T-helper 1 cell (primary cell): ENCODE measurements at regions not wholly inside any gene's neighbourhood (a gene's known extent, or its start where the extent isn't known, plus 50 kb on each side); places are given as distances from the start of the nearest gene placed in this dataset.
"Not testable (repeated sequence)": the region's sequence is repeated elsewhere in the genome, so short reads cannot be mapped to it uniquely, and the experiment has no call there.

Experiments used
- DNase-seq, 5 donors: peaks; one replicate each; pipeline ENCODE4 v3.0.0-alpha.2; 2012 to 2020

DNA sequence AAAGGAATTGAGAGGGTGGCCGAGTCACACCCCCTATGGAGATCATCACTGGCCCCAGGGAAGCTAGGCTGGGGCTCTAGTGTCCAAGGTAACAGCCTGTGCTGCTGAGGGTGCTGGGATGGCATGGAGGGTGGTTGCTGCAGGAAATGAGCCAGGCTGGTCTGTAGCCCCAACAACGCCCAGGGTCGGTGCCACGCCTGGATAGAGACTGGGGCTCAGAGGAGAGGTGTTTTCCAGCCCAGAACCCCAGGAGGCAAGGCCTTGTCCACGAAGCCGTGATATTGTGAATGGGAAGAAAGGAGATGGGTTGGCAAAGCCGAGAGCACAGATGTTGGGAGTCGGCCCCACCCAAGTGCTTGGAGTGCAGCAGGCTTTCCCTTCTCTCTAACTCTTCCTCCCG, 68.9 kb upstream of the ACTRT2 start:
- DNase-seq = no peak

DNA sequence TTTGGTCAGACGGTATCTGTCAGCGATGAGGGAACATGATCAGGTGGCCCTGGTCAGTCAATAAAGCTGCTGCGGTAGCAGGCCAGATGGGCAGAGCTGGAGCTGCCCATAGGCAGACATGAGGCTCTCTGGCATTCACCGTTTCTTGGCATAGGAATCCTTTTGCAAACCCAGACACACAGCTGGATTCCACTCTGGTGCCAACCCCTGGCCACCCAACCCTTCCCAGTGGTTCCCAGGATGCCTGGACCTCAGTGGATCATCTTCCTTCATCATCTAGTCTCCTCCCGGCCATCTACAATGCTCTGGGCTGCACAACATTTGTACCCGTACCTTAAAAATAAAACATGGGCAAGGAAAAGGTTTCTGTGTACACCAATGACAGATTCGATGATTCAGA, 68.3 kb upstream of the ACTRT2 start:
- no peak for DNase-seq

DNA sequence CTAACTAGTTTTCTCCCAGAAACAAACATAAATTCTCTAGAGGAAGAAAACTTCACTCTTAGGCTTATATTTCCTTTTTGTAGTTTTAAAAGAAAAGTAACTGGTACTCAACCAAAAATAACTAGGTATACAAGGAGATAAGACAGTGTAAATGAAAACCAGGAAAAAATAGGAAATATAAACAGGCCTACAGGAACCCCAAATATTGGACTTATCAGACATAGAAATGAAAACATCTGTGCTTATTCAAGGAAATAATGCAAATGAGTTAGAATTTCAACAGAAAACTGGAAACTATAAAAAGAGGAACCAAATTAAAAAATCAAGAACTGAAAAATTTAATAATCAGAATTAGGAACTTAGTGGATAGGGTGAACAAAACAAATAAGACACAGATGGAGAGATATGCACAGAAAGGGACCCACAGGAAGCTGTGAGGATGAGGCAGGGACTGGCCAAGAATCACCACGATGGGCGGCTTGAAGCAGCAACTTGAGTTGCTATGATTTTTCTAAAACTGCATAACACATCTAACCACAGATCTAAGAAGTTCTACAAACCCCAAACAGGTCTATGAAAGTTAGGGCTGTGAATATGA, 67.5 kb upstream of the ACTRT2 start:
- DNase-seq = no peak

DNA sequence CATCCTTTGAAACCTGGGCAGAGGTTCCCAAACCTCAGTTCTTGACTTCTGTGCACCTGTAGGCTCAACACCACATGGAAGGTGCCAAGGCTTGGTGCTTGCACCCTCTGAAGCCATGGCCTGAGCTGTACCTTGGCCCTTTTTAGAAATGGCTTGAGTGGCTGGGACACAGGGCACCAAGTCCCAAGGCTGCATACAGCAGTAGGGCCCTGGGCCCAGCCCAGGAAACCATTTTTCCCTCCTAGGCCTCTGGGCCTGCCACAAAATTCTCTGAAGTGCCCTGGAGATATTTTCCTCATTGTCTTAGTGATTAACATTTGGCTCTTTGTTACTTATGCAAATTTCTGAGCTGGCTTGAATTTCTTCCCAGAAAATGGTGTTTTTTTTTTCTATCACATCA, 65.6 kb upstream of the ACTRT2 start:
- DNase-seq = no peak

DNA sequence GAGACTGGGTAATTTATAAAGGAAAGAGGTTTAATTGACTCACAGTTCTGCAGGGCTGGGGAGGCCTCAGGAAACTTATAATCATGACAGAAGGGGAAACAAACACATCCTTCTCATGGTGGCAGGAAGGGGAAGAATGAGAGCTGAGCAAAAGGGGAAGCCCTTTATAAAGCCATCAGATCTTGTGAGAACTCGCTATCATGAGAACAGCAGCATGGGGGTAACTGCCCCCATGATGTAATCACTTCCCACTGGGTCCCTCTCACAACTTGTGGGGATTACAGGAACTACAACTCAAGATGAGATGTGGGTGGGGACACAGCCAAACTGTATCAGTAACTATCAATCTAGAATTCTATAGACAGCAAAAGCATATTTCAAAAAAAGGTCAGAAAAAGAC, 64.7 kb upstream of the ACTRT2 start:
- no peak for DNase-seq

DNA sequence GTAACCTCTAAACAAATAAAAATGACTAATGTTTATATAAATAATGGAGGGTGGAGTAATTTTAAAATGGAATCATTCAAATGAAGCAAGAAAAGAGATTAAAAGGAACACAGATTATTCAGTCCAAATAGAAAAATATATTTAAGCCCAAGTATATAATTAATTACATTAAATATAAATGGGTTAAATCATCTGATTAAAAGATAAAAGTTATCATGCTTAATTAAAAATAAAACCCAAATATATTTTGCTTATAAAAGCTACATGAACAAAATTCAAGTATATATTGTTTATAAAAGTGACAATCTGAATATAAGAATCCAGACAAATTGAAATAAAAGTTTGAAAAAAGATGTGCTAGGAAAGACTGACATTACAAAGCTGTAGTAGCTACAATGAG, 63.9 kb upstream of the ACTRT2 start:
- DNase-seq = no peak

DNA sequence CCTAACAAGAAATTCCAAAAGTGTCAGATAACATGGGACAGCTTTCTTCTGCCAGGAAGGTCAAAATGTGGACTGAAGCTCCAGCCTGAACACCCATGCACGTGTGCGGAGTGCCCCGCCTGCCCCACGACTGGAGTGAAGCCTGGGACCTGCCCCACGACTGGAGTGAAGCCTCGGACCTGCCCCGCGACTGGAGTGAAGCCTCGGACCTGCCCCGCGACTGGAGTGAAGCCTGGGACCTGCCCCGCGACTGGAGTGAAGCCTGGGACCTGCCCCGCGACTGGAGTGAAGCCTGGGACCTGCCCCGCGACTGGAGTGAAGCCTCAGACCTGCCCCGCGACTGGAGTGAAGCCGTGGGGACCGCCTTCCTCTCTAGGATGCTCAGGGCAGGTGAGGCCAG, 61.4 kb upstream of the ACTRT2 start:
- not testable (repeated sequence) for DNase-seq

DNA sequence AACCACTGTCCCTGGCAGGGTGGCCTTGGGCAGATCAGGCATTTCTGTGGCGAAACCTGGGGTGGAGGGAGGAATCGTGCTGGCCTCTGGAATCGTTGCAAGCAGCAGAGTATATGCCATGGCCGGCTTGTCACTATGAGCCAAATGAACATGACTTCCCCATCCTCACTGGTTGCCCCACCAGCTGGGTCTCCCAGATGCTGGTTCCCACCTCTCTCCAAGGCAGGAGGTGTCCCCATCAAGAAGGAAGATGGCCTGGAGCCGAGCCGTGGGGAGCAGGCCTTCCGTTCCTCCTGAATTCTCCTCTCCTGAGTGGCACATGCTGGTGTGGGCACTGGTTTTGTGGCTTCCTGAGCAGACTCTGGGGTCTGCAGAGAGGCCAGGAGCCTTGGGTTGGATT, 60.2 kb upstream of the ACTRT2 start:
- no peak for DNase-seq

DNA sequence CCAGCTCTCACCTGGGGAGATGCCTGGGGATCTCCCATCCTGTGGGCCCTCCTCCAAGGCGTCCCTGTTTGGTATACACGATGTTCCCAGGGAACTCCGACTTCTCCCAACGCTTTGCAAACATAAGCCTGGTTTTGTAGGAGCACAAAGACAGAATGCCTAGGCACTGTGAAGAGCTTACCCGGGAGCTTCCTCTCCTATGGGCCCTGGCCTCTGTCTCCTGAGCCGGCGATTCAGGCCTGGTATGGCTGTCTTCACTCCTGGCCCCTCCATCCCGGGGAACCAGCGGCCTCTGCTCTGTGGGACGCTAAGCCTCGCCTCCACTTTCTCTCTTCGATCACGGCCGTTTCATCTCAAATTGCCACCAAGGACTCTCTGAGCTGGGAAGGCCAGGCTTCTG, 59.6 kb upstream of the ACTRT2 start:
- no peak for DNase-seq

DNA sequence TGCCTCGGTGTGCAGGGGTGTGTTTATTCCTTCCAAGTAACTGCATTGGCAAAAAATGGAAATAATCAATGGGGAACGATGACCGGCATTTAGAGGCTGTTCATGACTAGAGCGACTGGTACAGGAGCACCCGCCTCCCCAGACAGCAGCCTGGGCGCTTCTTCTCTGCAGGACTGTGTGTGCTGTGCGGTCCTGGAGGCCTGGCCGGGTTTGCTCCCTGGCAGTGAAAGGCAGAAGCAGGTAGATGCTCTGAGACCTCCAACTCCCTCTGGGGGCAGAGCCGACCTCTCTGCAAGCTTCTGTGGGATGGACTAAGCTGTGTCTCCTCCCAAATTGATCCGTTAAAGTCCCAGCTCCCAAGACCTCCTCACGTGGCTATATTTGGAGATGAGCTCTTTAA, 59.2 kb upstream of the ACTRT2 start:
- no peak for DNase-seq

DNA sequence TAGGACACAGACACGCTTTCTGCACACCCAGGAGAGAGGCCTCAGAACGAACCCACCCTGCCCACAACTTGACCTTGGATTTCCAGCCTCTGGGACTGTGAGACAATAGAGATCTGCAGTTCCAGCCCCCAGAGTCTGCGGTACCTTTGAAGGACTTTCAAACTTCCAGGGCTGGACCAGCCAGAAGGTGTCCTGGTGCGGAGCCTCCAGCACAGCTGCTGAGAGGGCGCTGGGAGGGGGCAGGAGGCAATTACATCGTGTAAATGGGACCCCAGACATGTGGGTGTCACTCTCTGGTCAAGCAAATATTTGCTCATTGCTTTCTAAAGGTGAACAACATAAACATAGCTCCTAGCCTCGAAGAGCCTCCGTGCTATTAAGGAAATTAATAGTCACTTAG, 58.7 kb upstream of the ACTRT2 start:
- DNase-seq = no peak

DNA sequence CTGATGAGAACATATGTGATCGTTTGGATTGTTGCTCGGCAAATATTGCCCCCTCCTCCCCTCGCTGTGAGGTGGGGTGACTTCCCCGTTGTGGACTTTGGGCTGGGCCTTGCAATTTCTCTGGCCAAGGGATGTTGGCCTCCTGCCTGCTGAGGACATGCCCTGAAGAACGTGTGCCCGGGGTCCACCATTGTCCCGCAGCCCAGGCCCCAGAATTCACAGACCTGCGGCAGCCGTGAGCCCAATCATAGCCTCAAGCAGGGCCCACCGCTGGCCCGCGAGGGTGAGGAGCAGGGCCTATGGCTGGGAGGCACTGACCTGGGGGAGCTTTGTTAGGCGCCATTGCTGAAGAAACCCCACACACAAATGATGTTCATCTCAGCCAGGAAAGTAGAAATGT, 58.3 kb upstream of the ACTRT2 start:
- DNase-seq = no peak

DNA sequence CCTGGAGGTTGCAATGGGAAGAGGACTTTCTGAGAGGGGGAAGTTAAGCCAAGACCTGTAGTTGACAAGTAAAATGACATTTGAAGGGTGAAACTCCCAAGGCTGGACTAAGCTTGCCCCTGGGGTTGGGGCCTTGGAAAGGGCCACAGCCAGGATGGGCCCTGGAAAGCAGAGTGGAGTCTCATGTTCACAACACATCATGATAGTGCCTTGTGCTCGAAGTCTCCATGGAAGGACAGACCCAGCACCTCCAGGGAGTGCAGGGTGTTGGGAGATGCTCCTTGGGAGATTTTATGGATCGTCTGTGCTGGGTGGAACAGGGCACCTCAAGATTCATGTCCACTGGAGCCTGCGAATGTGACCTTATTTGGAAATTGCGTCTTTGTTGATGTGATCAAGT, 55.6 kb upstream of the ACTRT2 start:
- no peak for DNase-seq

DNA sequence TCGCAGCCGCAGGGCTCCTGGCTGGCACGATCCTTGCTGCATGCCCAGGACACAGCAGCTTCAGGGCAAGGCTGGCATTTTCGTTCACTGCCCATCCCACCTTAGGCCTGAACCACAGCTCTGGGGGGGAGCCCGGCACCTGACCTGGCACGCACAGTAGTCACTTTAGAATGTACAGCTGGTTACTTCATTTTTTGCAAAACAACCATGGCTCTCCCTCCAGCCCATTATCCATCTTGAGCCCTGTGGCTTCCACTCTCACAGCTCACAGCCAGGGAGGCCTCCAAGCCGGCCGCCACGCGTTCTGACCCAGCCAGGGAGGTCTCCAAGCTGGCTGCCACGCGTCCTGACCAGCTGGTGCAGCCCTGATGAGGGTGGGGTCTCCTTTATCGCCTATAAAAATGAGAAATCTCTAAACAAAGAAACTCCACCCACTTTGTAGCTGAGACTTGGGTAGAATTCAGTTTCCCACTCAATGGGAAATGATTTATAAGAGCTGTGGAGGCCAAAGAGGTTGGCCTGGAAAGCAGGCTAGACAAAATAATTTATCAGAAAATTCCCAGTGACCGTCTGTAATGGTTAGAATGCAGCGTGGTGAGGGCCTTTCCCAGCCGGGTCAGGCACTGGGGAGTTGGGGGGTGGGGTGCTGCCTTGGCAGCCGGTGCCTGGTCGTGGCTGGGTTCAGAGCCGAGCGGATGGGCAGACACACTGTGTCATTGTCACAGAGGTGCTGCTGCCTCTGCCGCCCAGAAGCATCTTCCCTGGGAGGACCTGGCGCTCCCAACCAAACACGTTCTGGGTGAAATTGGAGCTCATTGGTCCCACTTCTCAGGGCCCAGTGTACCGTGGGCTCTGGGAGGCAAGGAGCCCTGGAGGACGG, 54.6 kb upstream of the ACTRT2 start:
- DNase-seq = no peak

DNA sequence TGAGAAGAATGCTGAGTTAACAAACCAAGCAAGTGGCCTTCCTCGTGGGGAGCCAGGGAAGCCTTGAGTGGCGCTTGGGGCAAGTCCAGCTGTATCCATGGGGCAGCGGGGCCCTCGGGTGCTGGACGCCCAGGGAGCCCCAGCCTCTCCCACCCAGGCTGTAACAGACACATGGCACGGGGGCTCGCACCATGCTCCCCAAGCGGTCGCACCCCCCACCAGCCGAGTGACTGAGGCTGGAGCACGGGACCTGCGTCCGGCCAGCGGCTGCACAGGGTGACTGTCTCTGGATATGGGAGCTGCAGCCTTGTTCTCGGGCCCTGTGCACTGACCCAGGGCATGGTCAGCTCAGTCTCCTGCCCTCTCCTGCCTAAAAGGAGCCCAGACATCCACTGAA, 53.9 kb upstream of the ACTRT2 start:
- no peak for DNase-seq

DNA sequence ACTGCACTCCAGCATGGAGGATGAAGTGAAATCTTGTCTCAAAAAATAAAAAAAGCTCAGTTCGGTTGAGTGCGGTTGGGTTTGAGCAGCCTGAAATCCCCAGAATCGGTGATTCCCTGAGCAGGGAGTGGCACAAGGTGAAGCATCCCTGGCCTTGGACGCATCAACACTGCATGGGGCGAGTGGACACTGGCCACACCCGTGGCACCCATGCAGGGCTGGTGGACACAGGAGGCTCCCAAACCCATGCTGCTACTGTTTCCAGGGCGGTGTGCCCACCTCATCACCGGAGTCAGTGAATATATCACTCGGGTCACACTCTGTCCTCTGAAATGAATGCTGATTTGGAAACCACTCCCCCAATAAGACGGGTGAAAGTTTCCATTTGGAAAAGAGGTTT, 53.4 kb upstream of the ACTRT2 start:
- no peak for DNase-seq

DNA sequence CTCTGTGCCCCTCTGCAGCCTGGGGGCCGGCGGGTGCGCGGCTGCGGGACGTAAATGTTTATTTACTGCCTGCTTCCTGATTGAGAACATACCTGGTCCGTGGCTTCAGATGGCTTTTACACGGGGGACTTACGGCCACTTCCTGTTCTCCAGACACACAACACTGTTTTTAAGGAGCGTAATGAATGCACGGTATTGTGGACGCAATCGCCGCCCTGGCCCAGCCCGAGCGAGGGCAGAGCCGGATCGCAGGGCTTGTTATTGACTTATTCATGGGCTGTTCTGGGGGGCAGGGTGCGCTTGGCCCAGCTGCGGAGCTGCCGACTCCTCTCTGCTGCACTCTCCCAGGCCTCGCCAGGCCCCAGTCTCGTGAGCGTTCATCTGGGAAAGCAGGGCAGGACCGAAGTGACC, 52.8 kb upstream of the ACTRT2 start:
- no peak for DNase-seq

DNA sequence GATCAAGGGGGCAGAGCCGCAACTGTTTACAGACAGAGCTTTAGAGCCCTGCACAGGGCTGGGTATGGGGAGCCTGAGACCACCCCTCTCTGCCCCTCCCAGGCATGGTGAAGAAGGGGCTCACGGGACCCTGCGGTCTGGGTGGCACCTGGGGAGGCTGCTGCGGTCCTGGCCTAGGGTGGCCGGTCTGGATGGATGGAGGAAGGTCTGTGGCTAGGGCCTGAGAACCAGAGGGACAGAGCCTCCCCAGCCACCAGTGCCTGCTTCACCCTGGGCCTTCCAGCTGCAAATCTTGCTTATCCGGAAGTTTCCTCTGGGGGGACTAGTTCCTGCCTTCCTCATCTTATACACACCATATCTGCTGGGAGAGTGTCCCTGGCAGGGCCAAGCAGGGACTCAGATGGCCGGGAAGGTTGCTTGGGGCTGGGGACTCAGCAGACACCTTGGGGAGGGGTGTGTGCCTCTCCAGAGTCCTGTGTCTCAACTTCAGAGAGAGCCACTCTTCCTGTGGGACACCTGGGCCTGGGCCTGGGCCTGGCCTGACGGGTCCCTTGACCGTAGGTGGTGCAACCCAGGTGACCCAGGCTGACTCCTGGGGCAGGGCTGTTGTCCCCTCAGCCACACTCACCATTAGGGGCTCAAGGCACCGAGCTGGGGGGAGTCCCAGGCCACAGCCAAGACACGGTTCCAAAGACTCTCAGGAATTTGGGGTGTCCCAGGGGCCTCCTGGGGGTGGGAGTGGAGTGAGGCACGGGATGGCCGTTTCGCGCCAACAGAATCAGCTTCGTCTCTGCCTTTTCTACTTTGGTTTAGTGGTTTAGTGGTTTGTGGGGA, 52.0 kb upstream of the ACTRT2 start:
- no peak for DNase-seq

DNA sequence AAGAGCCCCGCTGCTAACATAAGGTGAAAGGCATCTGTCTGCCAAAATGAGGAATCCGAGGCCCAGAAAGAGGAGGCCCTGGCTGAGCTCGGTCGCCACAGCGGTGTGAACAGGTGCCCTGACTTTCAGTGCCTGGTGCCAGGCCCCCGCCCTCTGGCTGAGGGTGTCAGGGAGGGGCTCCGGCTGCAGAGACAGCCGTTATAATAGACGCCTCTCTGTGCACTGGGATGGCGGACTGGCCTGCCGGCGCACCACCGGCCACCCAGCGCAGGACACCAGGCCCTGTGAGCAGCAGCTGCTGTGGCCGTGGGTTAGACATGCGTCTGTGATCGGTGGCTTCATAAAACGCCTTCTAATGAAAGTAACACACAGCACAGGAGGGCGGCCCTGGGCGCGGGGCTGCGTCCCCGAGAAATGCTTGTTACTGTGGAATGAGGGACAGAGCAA, 51.4 kb upstream of the ACTRT2 start:
- no peak for DNase-seq

DNA sequence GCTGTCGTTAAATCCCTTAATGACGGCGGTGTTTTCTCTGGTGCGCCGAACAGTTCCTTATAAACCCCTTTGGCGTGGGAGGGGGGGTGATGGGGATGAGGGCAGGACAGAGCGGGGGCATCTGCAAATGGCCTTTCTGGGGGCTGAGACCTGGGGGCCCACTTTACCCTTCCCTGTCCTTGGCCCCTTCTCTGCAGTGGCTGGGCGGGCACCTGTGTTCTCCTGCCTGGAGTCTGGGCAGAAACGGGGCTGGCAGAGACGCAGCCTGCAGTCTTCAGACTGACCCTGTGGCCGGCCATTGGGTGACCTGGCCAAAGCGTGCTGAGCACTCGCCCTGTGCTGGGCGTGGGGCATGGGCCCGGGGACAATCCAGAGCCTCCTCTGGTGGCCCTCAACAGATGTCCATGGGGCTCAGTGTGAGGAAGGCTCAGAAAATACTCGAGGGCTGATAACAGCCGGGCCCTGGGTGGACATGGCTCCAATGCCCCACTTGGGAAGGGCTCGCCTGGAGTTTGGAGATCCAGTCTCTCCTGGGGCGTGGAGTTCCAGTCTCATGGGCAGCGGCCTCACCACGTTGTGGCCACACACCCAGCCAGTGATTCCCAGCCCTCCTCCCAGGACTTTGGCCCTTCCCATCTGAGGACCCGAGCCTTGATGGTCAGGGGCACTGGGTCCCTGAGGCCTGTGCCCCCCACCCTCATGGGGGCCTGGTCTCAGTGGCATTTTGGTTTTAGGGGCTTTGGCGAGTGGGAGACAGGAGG, 50.8 kb upstream of the ACTRT2 start:
- DNase-seq = no peak

DNA sequence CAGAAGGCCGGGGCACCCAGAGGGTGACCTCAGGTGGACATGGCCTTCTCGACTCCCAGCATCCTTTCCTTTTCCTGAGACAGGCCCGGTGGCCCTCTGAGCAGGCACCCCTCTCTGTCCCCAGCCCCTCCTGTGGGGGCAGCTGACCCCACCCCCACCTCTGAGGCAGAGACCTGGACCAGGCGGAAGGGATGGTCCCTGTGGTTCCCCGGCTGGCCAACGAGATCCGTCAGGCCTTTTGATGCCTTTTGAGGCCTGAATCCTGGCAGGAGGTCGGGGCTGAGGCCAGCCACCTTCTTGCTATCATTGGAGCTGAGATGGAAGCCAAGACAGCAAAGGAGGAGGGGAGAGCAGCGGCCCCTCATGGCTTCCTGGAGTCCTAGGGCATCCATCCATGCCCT, 50.2 kb upstream of the ACTRT2 start:
- no peak for DNase-seq
